Retinal pigment epithelial cell (primary cell): ENCODE measurements at regions not wholly inside any gene's neighbourhood (a gene's known extent, or its start where the extent isn't known, plus 50 kb on each side); places are given as distances from the start of the nearest gene placed in this dataset.

Source experiments
- DNase-seq: peaks from one replicate; pipeline ENCODE4 v3.0.0-alpha.2; 2010; ENCODE audit warnings: low read depth
- H3K4me3 ChIP-seq: 2 replicates; pipeline ENCODE4 v1.5.1; 2011; ENCODE audit warnings: mild to moderate bottlenecking, low read length, control low read depth, moderate library complexity
- CTCF ChIP-seq: conservative IDR thresholded peaks from 2 replicates; pipeline ENCODE4 v1.5.1; 2011; ENCODE audit warnings: low read depth, low read length, control low read depth, inconsistent platforms

GRCh38 chr22:23386822-23387580, 193.1 kb downstream of the IGLL1 start:
- TF ChIP-seq CTCF: no peak
- H3K4me3 ChIP-seq: no peak overlapping the region
- no peak for DNase-seq

- peak; percentile 97 for TF ChIP-seq CTCF
- H3K4me3 ChIP-seq: no peak overlapping the region
- peak; percentile 43 for DNase-seq
These were observed 194.1 kb downstream of the IGLL1 start for GRCh38 chr22:23385678-23386631.

GRCh38 chr22:23384923-23385677, 195.0 kb downstream of the IGLL1 start:
- no peak for DNase-seq
- TF ChIP-seq CTCF: no peak
- H3K4me3 ChIP-seq: no peak overlapping the region

DNA sequence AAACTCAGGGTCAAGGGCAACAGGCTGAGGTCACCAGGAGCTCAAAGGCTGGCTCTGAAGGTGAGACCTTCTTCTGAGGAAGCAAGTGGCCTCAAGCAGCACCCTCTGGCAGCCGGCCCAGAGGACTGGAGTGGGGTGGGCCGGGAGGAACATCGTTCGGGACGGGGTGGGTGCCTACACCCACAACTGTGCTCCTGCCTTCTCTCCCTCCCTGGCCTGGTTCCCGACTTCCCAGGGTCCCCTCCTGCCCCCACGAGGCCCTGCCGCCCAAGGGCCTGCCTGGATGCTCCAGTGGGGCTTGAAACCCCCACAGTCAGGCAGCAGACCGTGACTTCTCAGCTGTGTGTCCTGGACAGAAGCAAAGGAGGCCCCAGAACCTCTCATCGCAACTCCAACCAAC, 195.7 kb downstream of the IGLL1 start:
- peak overlapping the region; percentile 4 for H3K4me3 ChIP-seq
- TF ChIP-seq CTCF: no peak
- DNase-seq: no peak

GRCh38 chr22:23383491-23384361, 196.4 kb downstream of the IGLL1 start:
- no peak for TF ChIP-seq CTCF
- peak; percentile 77 for DNase-seq
- H3K4me3 ChIP-seq: peak overlapping the region; percentile 4

- no peak overlapping the region for H3K4me3 ChIP-seq
- DNase-seq: no peak
- no peak for TF ChIP-seq CTCF
These were observed 197.5 kb downstream of the IGLL1 start for GRCh38 chr22:23382428-23383218.
